Nephron (organoid): ENCODE measurements at regions not wholly inside any gene's neighbourhood (a gene's known extent, or its start where the extent isn't known, plus 50 kb on each side); places are given as distances from the start of the nearest gene placed in this dataset.
A peak's percentile ranks its signal among the peaks of the same experiment; 100 is the strongest.

ENCODE experiments used
- H3K27ac Mint-ChIP-seq, 3 experiments: 2 replicates each; pipeline ENCODE4 v1.8.0; 2020; ENCODE audit warnings: mixed read lengths in 3 of 3, mild to moderate bottlenecking in 2 of 3, moderate library complexity in 1 of 3
- H3K27me3 Mint-ChIP-seq: 2 replicates; pipeline ENCODE4 v1.8.0; 2021; ENCODE audit warnings: low read depth, mild to moderate bottlenecking, moderate library complexity, mixed read lengths
- H3K36me3 Mint-ChIP-seq: 2 replicates; pipeline ENCODE4 v1.8.0; 2020; ENCODE audit warnings: low read depth, mixed read lengths
- H3K4me1 Mint-ChIP-seq: 2 replicates; pipeline ENCODE4 v1.8.0; 2020; ENCODE audit warnings: mixed read lengths
- H3K4me3 Mint-ChIP-seq, 3 experiments: 2 replicates each; pipeline ENCODE4 v1.8.0; 2020; ENCODE audit warnings: mild to moderate bottlenecking in 3 of 3, mixed read lengths in 3 of 3, moderate library complexity in 2 of 3
- H3K9me3 Mint-ChIP-seq: 2 replicates; pipeline ENCODE4 v1.8.0; 2020; ENCODE audit warnings: mixed read lengths
- CTCF ChIP-seq, 3 experiments: fragments of 200-600 bp; sonication (generic); IDR thresholded peaks; one replicate each; pipeline ENCODE4 v1.5.0; 2021; ENCODE audit warnings: antibody characterized with exemption in 3 of 3; ENCODE audit not compliant: unreplicated experiment in 3 of 3

GRCh38 chr6:157741321-157741947, 81.6 kb upstream of the SNX9 start:
- no peaks in the 10 kb centered on the region for H3K36me3 Mint-ChIP-seq
- peaks cover 18% of the 10 kb centered on the region for H3K4me1 Mint-ChIP-seq
- no peak for TF ChIP-seq CTCF (IDR thresholded peaks at IDR 0.05; ENCODE audit: unreplicated experiment in 3 of 3)
- peaks cover 21% of the 10 kb centered on the region for H3K9me3 Mint-ChIP-seq
- no peak overlapping the region for H3K4me3 Mint-ChIP-seq
- H3K27me3 Mint-ChIP-seq: no peaks in the 10 kb centered on the region
- peak overlapping the region; percentile 64 to 71 (median 71) for H3K27ac Mint-ChIP-seq

- Mint-ChIP-seq H3K4me3 (no peak overlapping the region), H3K9me3 (peaks cover 18% of the 10 kb centered on the region), H3K27ac (peak overlapping the region; percentile 64 to 71 (median 71)), H3K36me3 (no peaks in the 10 kb centered on the region), H3K27me3 (no peaks in the 10 kb centered on the region), H3K4me1 (peaks cover 18% of the 10 kb centered on the region)
- no peak for TF ChIP-seq CTCF (IDR thresholded peaks at IDR 0.05; ENCODE audit: unreplicated experiment in 3 of 3)
Observed at GRCh38 chr6:157741948-157742556, 81.0 kb upstream of the SNX9 start.

GRCh38 chr6:157744102-157744601, 78.9 kb upstream of the SNX9 start:
- no peaks in the 10 kb centered on the region for H3K36me3 Mint-ChIP-seq
- peaks cover 4% of the 10 kb centered on the region for H3K9me3 Mint-ChIP-seq
- H3K27me3 Mint-ChIP-seq: no peaks in the 10 kb centered on the region
- peaks cover 18% of the 10 kb centered on the region for H3K4me1 Mint-ChIP-seq
- H3K4me3 Mint-ChIP-seq: no peak overlapping the region
- H3K27ac Mint-ChIP-seq: no peak overlapping the region
- TF ChIP-seq CTCF (IDR thresholded peaks at IDR 0.05; ENCODE audit: unreplicated experiment in 3 of 3): no peak

- Mint-ChIP-seq H3K4me1 (peaks cover 14% of the 10 kb centered on the region), H3K27ac (no peak overlapping the region), H3K4me3 (no peak overlapping the region), H3K9me3 (peaks cover 10% of the 10 kb centered on the region), H3K36me3 (no peaks in the 10 kb centered on the region), H3K27me3 (no peaks in the 10 kb centered on the region)
- no peak for TF ChIP-seq CTCF (IDR thresholded peaks at IDR 0.05; ENCODE audit: unreplicated experiment in 3 of 3)
Observed at GRCh38 chr6:157746897-157747296, 76.1 kb upstream of the SNX9 start.

- Mint-ChIP-seq H3K27me3 (no peaks in the 10 kb centered on the region), H3K9me3 (peaks cover 10% of the 10 kb centered on the region), H3K4me1 (peaks cover 9% of the 10 kb centered on the region), H3K36me3 (no peaks in the 10 kb centered on the region), H3K27ac (no peak overlapping the region), H3K4me3 (no peak overlapping the region)
- no peak for TF ChIP-seq CTCF (IDR thresholded peaks at IDR 0.05; ENCODE audit: unreplicated experiment in 3 of 3)
Observed at GRCh38 chr6:157747370-157747769, 75.7 kb upstream of the SNX9 start.
